ENCODE measurements at regions not wholly inside any gene's neighbourhood (a gene's known extent, or its start where the extent isn't known, plus 50 kb on each side); places are given as distances from the start of the nearest gene placed in this dataset.
"Not testable (repeated sequence)": the region's sequence is repeated elsewhere in the genome, so short reads cannot be mapped to it uniquely, and the experiment has no call there.

DNA sequence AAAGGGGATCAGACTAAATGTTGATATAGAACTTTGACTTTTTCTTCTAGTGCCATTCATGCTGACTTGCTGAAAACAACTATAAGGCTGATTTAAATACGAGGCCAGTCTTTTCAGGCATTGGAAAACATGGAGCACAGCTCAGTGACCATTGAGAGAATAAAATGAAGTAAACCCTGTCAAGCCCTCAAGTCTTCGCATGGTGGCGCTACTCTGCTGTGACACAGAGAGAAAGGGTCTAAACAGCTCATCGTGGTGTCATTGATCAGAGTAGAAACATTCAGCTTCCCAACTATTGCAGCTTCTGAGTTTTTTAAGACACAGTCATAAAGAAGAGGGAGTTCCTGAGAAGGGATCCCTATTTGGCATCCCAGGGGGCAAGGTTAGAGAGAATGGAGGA is 716.2 kb downstream of the DIPK2A start:
- peak; percentile 1 for DNase-seq (ENCODE audit: low read depth)
- no peak overlapping the region for H3K4me3 ChIP-seq (ENCODE audit: low read depth, low read length)
- TF ChIP-seq CTCF (IDR thresholded peaks at IDR 0.05; ENCODE audit: insufficient read depth, low read length), result peak; percentile 7

GRCh38 chr3:144692488-144692887 is 720.9 kb downstream of the DIPK2A start:
- no peak for DNase-seq (ENCODE audit: low read depth)
- TF ChIP-seq CTCF (IDR thresholded peaks at IDR 0.05; ENCODE audit: insufficient read depth, low read length), result no peak
- no peak overlapping the region for H3K4me3 ChIP-seq (ENCODE audit: low read depth, low read length)

GRCh38 chr3:144708437-144708836 is 736.8 kb downstream of the DIPK2A start:
- TF ChIP-seq CTCF (IDR thresholded peaks at IDR 0.05; ENCODE audit: insufficient read depth, low read length), result no peak
- no peak overlapping the region for H3K4me3 ChIP-seq (ENCODE audit: low read depth, low read length)
- no peak for DNase-seq (ENCODE audit: low read depth)

GRCh38 chr3:144737281-144737680 is 765.7 kb downstream of the DIPK2A start:
- no peak for TF ChIP-seq CTCF (IDR thresholded peaks at IDR 0.05; ENCODE audit: insufficient read depth, low read length)
- no peak for DNase-seq (ENCODE audit: low read depth)
- H3K4me3 ChIP-seq (ENCODE audit: low read depth, low read length), result no peak overlapping the region

GRCh38 chr3:144743225-144743668 is 771.6 kb downstream of the DIPK2A start:
- TF ChIP-seq CTCF (IDR thresholded peaks at IDR 0.05; ENCODE audit: insufficient read depth, low read length), result no peak
- no peak for DNase-seq (ENCODE audit: low read depth)

GRCh38 chr3:144744473-144744872 is 772.9 kb downstream of the DIPK2A start:
- no peak overlapping the region for H3K4me3 ChIP-seq (ENCODE audit: low read depth, low read length)
- no peak for DNase-seq (ENCODE audit: low read depth)
- TF ChIP-seq CTCF (IDR thresholded peaks at IDR 0.05; ENCODE audit: insufficient read depth, low read length), result no peak

More at GRCh38 chr3:144743225-144743668, 771.6 kb downstream of the DIPK2A start:
- H3K4me3 ChIP-seq (ENCODE audit: low read depth, low read length), result no peak overlapping the region

- no peak for TF ChIP-seq CTCF (IDR thresholded peaks at IDR 0.05; ENCODE audit: insufficient read depth, low read length)
- H3K4me3 ChIP-seq (ENCODE audit: low read depth, low read length), result no peak overlapping the region
- DNase-seq (ENCODE audit: low read depth), result peak; percentile 7
These were observed 775.0 kb downstream of the DIPK2A start for GRCh38 chr3:144746631-144747030.

DNA sequence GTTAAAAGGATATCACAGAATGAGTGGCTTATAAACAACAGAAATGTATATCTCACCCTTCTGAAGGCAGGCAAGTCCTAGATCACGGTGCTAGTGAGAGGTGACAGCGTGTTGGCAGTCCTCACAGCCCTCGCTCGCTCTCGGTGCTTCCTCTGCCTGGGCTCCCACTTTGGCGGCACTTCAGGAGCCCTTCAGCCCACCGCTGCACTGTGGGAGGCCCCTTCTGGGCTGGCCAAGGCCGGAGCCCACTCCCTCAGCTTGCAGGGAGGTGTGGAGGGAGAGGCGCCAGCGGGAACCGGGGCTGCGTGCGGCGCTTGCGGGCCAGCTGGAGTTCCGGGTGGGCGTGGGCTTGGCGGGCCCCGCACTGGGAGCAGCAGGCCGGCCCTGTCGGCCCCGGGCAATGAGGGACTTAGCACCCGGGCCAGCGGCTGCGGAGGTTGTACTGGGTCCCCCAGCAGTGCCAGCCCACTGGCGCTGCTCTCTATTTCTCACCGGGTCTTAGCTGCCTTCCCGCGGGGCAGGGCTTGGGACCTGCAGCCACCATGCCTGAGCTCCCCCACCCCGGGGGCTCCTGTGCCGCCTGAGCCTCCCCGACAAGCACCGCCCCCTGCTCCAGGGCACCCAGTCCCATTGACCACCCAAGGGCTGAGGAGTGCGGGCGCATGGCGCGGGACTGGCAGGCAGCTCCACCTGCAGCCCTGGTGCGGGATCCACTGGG is 778.1 kb downstream of the DIPK2A start:
- not testable (repeated sequence) for H3K4me3 ChIP-seq (ENCODE audit: low read depth, low read length); DNase-seq (ENCODE audit: low read depth)

All from fibroblast of the aortic adventitia (primary cell).